IMR-90 (cell line): ENCODE measurements at regions not wholly inside any gene's neighbourhood (a gene's known extent, or its start where the extent isn't known, plus 50 kb on each side); places are given as distances from the start of the nearest gene placed in this dataset.

Source experiments
- BHLHE40 ChIP-seq: fragments of 150-350 bp; IDR thresholded peaks from 2 replicates; pipeline ENCODE4 v1.6.1; 2016; ENCODE audit warnings: mild to moderate bottlenecking, low read depth, low read length
- CEBPB ChIP-seq: IDR thresholded peaks from 2 replicates; pipeline ENCODE4 v1.6.1; 2012; ENCODE audit warnings: low read depth, low read length, improper control_type of control experiment
- CHD1 ChIP-seq: IDR thresholded peaks from 2 replicates; pipeline ENCODE4 v1.6.1; 2012; ENCODE audit warnings: low read depth, low read length, improper control_type of control experiment
- CTCF ChIP-seq: conservative IDR thresholded peaks from 2 replicates; pipeline ENCODE4 v1.5.1; 2012; ENCODE audit warnings: mild to moderate bottlenecking, low read depth, low read length, improper control_type of control experiment
- FOS ChIP-seq: fragments of 150-350 bp; IDR thresholded peaks from 2 replicates; pipeline ENCODE4 v1.6.1; 2016; ENCODE audit warnings: low read depth, low read length
- MAFK ChIP-seq: IDR thresholded peaks from 2 replicates; pipeline ENCODE4 v1.6.1; 2012; ENCODE audit warnings: low read depth, low read length, improper control_type of control experiment
- MAZ ChIP-seq: IDR thresholded peaks from 2 replicates; pipeline ENCODE4 v1.6.1; 2012; ENCODE audit warnings: low read depth, mild to moderate bottlenecking, low read length, improper control_type of control experiment, moderate library complexity, borderline replicate concordance
- MXI1 ChIP-seq: IDR thresholded peaks from 2 replicates; pipeline ENCODE4 v1.6.1; 2012; ENCODE audit warnings: low read depth, mild to moderate bottlenecking, low read length, moderate library complexity, borderline replicate concordance
- POLR2A ChIP-seq: IDR thresholded peaks from 2 replicates; pipeline ENCODE4 v1.6.1; 2012; ENCODE audit warnings: mild to moderate bottlenecking, low read depth, low read length
- RAD21 ChIP-seq: IDR thresholded peaks from 2 replicates; pipeline ENCODE4 v1.6.1; 2012; ENCODE audit warnings: low read length, improper control_type of control experiment
- RCOR1 ChIP-seq: IDR thresholded peaks from 2 replicates; pipeline ENCODE4 v1.6.1; 2012; ENCODE audit warnings: mild to moderate bottlenecking, low read length, improper control_type of control experiment; ENCODE audit not compliant: insufficient replicate concordance
- RFX5 ChIP-seq: IDR thresholded peaks from 2 replicates; pipeline ENCODE4 v1.8.0; 2012; ENCODE audit warnings: low read depth, mild to moderate bottlenecking, low read length, moderate library complexity
- SMC3 ChIP-seq: fragments of 150-350 bp; IDR thresholded peaks from 2 replicates; pipeline ENCODE4 v1.6.1; 2016; ENCODE audit warnings: low read depth, mild to moderate bottlenecking, antibody characterized with exemption, low read length, moderate library complexity
- USF2 ChIP-seq: fragments of 150-350 bp; IDR thresholded peaks from 2 replicates; pipeline ENCODE4 v1.6.1; 2017; ENCODE audit warnings: mild to moderate bottlenecking, antibody characterized with exemption, low read length, low read depth

GRCh38 chr20:63136296-63136695 is 79.6 kb downstream of the YTHDF1 start:
- TF ChIP-seq CTCF (no peak), POLR2A (no peak), MXI1 (no peak), RFX5 (no peak), MAZ (no peak), USF2 (no peak), CHD1 (no peak), MAFK (no peak), SMC3 (no peak), RAD21 (no peak), CEBPB (no peak), BHLHE40 (no peak), RCOR1 (no peak), FOS (no peak)
